ENCODE measurements at regions not wholly inside any gene's neighbourhood (a gene's known extent, or its start where the extent isn't known, plus 50 kb on each side); places are given as distances from the start of the nearest gene placed in this dataset.

GRCh38 chr15:57897870-57898269 lies 167.6 kb downstream of the ALDH1A2 start:
- Mint-ChIP-seq H3K27ac (no peak overlapping the region), H3K27me3 (ENCODE audit: low read depth in 2 of 2) (peaks cover 12 to 27% of the 10 kb centered on the region in 2 donors), H3K4me1 (no peaks in the 10 kb centered on the region), H3K4me3 (no peak overlapping the region), H3K9me3 (no peaks in the 10 kb centered on the region), H3K36me3 (no peaks in the 10 kb centered on the region)
- Histone ChIP-seq H3K4me1 (ENCODE audit: control insufficient read depth, insufficient read depth, low read length) (no peaks in the 10 kb centered on the region), H3K36me3 (ENCODE audit: control insufficient read depth, insufficient read depth, low read length) (no peaks in the 10 kb centered on the region), H3K9me3 (ENCODE audit: control insufficient read depth, insufficient read depth, low read length) (no peaks in the 10 kb centered on the region), H3K27ac (ENCODE audit: low read length) (no peak overlapping the region), H3K27me3 (ENCODE audit: control insufficient read depth, insufficient read depth, low read length) (no peaks in the 10 kb centered on the region), H3K4me3 (ENCODE audit: low read length) (no peak overlapping the region)
- 96% methylated on average over 3 of the region's 3 CpGs for WGBS (ENCODE audit: insufficient coverage)
- intact Hi-C loops (cut with micrococcal nuclease): no loop called here
- TF ChIP-seq, protein P1, sequence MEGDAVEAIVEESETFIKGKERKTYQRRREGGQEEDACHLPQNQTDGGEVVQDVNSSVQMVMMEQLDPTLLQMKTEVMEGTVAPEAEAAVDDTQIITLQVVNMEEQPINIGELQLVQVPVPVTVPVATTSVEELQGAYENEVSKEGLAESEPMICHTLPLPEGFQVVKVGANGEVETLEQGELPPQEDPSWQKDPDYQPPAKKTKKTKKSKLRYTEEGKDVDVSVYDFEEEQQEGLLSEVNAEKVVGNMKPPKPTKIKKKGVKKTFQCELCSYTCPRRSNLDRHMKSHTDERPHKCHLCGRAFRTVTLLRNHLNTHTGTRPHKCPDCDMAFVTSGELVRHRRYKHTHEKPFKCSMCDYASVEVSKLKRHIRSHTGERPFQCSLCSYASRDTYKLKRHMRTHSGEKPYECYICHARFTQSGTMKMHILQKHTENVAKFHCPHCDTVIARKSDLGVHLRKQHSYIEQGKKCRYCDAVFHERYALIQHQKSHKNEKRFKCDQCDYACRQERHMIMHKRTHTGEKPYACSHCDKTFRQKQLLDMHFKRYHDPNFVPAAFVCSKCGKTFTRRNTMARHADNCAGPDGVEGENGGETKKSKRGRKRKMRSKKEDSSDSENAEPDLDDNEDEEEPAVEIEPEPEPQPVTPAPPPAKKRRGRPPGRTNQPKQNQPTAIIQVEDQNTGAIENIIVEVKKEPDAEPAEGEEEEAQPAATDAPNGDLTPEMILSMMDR (IDR thresholded peaks at IDR 0.05): no peak
- ATAC-seq: no peak
- DNase-seq: no peak

DNA sequence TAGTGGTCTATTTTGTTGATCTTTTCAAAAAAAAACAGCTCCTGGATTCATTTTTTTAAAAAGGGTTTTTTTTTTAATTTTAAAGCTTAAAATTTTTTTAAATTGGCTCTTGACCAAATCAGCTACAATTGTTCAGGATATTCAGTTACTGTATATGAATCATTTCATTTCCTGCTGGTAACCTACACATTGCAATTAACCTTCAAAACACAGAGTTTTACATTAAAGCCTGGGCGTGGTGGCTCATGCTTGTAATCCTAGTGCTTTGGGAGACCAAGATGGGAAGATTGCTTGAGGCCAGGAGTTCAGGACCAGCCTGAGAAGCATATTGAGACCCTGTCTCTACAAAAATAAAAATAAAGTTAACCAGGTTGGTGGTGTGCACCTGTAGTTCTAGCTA lies 163.4 kb downstream of the ALDH1A2 start:
- 89% methylated on average over 1 of the region's 1 CpG for WGBS (ENCODE audit: insufficient coverage)
- Mint-ChIP-seq H3K4me1 (no peaks in the 10 kb centered on the region), H3K9me3 (no peaks in the 10 kb centered on the region), H3K4me3 (no peak overlapping the region), H3K36me3 (no peaks in the 10 kb centered on the region), H3K27ac (no peak overlapping the region), H3K27me3 (ENCODE audit: low read depth in 2 of 2) (peaks cover 14 to 38% of the 10 kb centered on the region in 2 donors)
- no peak overlapping the region for H3K27ac ChIP-seq (ENCODE audit: low read length)
- H3K36me3 ChIP-seq (ENCODE audit: control insufficient read depth, insufficient read depth, low read length): no peaks in the 10 kb centered on the region
- DNase-seq: no peak
- no peaks in the 10 kb centered on the region for H3K4me1 ChIP-seq (ENCODE audit: control insufficient read depth, insufficient read depth, low read length)
- H3K9me3 ChIP-seq (ENCODE audit: control insufficient read depth, insufficient read depth, low read length): no peaks in the 10 kb centered on the region
- no peak for ATAC-seq
- H3K27me3 ChIP-seq (ENCODE audit: control insufficient read depth, insufficient read depth, low read length): no peaks in the 10 kb centered on the region
- intact Hi-C loops (cut with micrococcal nuclease): no loop called here
- H3K4me3 ChIP-seq (ENCODE audit: low read length): no peak overlapping the region
- TF ChIP-seq, protein P1 (IDR thresholded peaks at IDR 0.05): no peak
